Psoas muscle (tissue), 7 donors: ENCODE measurements at regions not wholly inside any gene's neighbourhood (a gene's known extent, or its start where the extent isn't known, plus 50 kb on each side); places are given as distances from the start of the nearest gene placed in this dataset.

Experiments
- ATAC-seq, 4 donors: fragments of 200-7000 bp; cut with Tn5 transposase; one replicate each; pipeline ENCODE4 v1.9.1; 2020; ENCODE audit warnings: moderate library complexity in 3 of 4, mild to moderate bottlenecking in 2 of 4
- DNase-seq, 2 donors: peaks; one replicate each; pipeline ENCODE4 v3.0.0-alpha.2; 2020
- H3K27ac ChIP-seq: fragments of 200-600 bp; one replicate; pipeline ENCODE4 v1.8.0; 2022
- H3K27me3 ChIP-seq, 3 donors: fragments of 200-600 bp in 1 of 3; one replicate each; pipeline versions ENCODE4 v1.6.1 to v1.8.0; 2013 to 2022; ENCODE audit warnings: low read length in 2 of 3, mild to moderate bottlenecking in 2 of 3, moderate library complexity in 1 of 3; ENCODE audit not compliant: insufficient read depth in 3 of 3
- H3K36me3 ChIP-seq, 2 donors: fragments of 200-600 bp in 1 of 2; one replicate each; pipeline versions ENCODE4 v1.6.1 to v1.8.0; 2013 to 2022; ENCODE audit warnings: low read depth in 1 of 2, mild to moderate bottlenecking in 1 of 2, moderate library complexity in 1 of 2; ENCODE audit not compliant: insufficient read depth in 1 of 2
- H3K4me1 ChIP-seq: fragments of 200-600 bp; one replicate; pipeline ENCODE4 v1.8.0; 2022
- H3K4me3 ChIP-seq: fragments of 200-600 bp; one replicate; pipeline ENCODE4 v1.8.0; 2022; ENCODE audit warnings: mild to moderate bottlenecking
- H3K9me3 ChIP-seq: fragments of 200-600 bp; one replicate; pipeline ENCODE4 v1.8.0; 2022
- CTCF ChIP-seq: fragments of 200-600 bp; IDR thresholded peaks from one replicate; pipeline ENCODE4 v1.8.0; 2022; ENCODE audit warnings: antibody characterized with exemption
- WGBS, 3 donors: extraction: QIAGEN DNeasy Blood & Tissue Kit; methylation state at CpG; one replicate each; pipeline versions ENCODE4 v1.1.6 to v1.1.7; 2013; 5-methylcytosine and 5-hydroxymethylcytosine counted together
- intact Hi-C, 2 donors: fragments of 100-400 bp; cut with DNase I; formaldehyde crosslinking; loops; one replicate each; pipeline versions ENCODE4 v1.11.0 to v1.14.2; 2022
- donor health status: healthy with polysubstance abuse.
- donor health status: DM: no; HTN: no; CAD: no; lungs with moderate emphysema.
- donor health status: Bipolar disorder and iron deficiency.
- donor health status: healthy.
- donor health status: DM: yes; HTN: yes; CAD: no.
- donor health status: DM: no; HTN: no; CAD: no.
- donor health status: DM: yes; HTN: yes; CAD: no.

GRCh38 chr20:51972056-51972455, 169.7 kb upstream of the SALL4 start:
- Histone ChIP-seq H3K4me1 (no peaks in the 10 kb centered on the region), H3K27ac (no peak overlapping the region), H3K27me3 (no peaks in the 10 kb centered on the region), H3K36me3 (no peaks in the 10 kb centered on the region), H3K4me3 (no peak overlapping the region), H3K9me3 (no peaks in the 10 kb centered on the region)
- WGBS, 3 donors = 55 to 73% (median 66%) methylated on average over 6 of the region's 6 CpGs
- DNase-seq (no peak), ATAC-seq (no peak)
- no peak for TF ChIP-seq CTCF
- intact Hi-C loops = no loop called here

GRCh38 chr20:51970858-51971257, 168.5 kb upstream of the SALL4 start:
- Histone ChIP-seq H3K36me3 (no peaks in the 10 kb centered on the region), H3K4me1 (no peaks in the 10 kb centered on the region), H3K27me3 (no peaks in the 10 kb centered on the region), H3K9me3 (no peaks in the 10 kb centered on the region), H3K4me3 (no peak overlapping the region), H3K27ac (no peak overlapping the region)
- intact Hi-C loops = no loop called here
- ATAC-seq = no peak
- WGBS, 3 donors = 92 to 95% (median 94%) methylated on average over 10 of the region's 10 CpGs
- TF ChIP-seq CTCF = no peak
- no peak for DNase-seq

- Histone ChIP-seq H3K27me3 (no peaks in the 10 kb centered on the region), H3K9me3 (no peaks in the 10 kb centered on the region), H3K27ac (no peak overlapping the region), H3K36me3 (no peaks in the 10 kb centered on the region), H3K4me1 (no peaks in the 10 kb centered on the region), H3K4me3 (no peak overlapping the region)
- ATAC-seq (no peak), DNase-seq (no peak)
- 81 to 90% (median 82%) methylated on average over 5 of the region's 5 CpGs for WGBS, 3 donors
- TF ChIP-seq CTCF = no peak
- intact Hi-C loops = no loop called here
These were observed 166.9 kb upstream of the SALL4 start for GRCh38 chr20:51969191-51969590.

GRCh38 chr20:51968151-51968550, 165.8 kb upstream of the SALL4 start:
- TF ChIP-seq CTCF = no peak
- WGBS, 3 donors = 90 to 97% (median 95%) methylated on average over 4 of the region's 4 CpGs

GRCh38 chr20:51966296-51966971, 164.1 kb upstream of the SALL4 start:
- no peak overlapping the region for H3K4me3 ChIP-seq
- TF ChIP-seq CTCF = peak; percentile 21
- H3K36me3 ChIP-seq = no peaks in the 10 kb centered on the region
- no peaks in the 10 kb centered on the region for H3K9me3 ChIP-seq
- ATAC-seq = no peak
- no peaks in the 10 kb centered on the region for H3K4me1 ChIP-seq
- intact Hi-C loops = no loop called here
- no peaks in the 10 kb centered on the region for H3K27me3 ChIP-seq
- no peak overlapping the region for H3K27ac ChIP-seq
- WGBS, 3 donors = 47 to 53% (median 50%) methylated on average over 8 of the region's 8 CpGs
- peak in 1 of 2 donors; percentile 51 for DNase-seq

More at GRCh38 chr20:51968151-51968550, 165.8 kb upstream of the SALL4 start:
- ATAC-seq (no peak), DNase-seq (no peak)
- H3K36me3 ChIP-seq = no peaks in the 10 kb centered on the region
- H3K4me1 ChIP-seq = no peaks in the 10 kb centered on the region
- H3K4me3 ChIP-seq = no peak overlapping the region
- intact Hi-C loops = no loop called here
- no peak overlapping the region for H3K27ac ChIP-seq
- H3K9me3 ChIP-seq = no peaks in the 10 kb centered on the region
- H3K27me3 ChIP-seq = no peaks in the 10 kb centered on the region
